ENCODE measurements at regions not wholly inside any gene's neighbourhood (a gene's known extent, or its start where the extent isn't known, plus 50 kb on each side); places are given as distances from the start of the nearest gene placed in this dataset.
A peak's percentile ranks its signal among the peaks of the same experiment; 100 is the strongest.
"Not testable (repeated sequence)": the region's sequence is repeated elsewhere in the genome, so short reads cannot be mapped to it uniquely, and the experiment has no call there.

DNA sequence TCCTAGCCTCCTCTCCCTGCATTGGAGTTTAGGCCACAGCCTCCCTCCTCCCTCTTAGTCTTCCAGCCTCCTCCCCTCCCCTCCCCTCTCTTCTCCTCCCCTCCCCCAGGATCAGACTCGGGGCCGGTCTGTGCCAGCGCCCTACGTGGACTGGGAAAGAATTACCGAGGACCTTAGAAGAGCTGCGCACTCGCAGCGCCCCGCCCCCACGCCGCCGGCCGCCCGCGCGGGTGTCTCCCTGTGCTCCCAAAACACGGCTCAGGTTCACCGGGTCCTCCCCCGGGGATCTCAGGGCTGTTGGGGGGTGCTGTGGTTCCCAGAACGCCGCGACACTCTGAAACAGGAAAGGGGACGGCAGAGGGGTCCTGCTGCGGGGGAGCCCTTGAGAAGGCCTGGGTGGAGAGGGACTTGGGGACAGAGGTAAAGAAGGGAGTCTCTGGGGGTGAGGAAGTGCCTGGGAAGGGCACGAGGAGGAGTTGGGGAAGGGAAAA, 122.3 kb upstream of the TBL1X start:
- peak in 1 of 2 donors; percentile 41 for DNase-seq (ENCODE audit: low read depth in 2 of 2)

DNA sequence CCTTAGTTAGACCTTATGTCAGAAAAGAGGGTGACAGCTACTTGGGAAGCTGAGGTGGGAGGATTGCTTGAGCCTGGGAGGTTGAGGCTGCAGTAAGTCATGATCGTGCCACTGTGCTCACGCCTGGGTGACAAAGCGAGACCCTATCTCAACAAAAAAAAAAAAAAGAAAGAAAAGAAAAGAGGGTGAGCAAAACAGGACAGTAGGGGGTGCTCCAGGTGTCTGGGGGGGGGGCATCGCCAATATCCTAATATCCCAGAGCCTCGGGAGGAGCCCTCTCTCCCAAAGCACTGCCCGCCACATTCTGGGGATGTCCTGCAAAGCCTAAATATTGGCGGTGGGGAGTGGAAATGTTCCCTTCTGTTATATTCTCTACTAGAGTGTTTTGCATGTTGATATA, 120.9 kb upstream of the TBL1X start:
- no peak for DNase-seq (ENCODE audit: low read depth in 2 of 2)

DNA sequence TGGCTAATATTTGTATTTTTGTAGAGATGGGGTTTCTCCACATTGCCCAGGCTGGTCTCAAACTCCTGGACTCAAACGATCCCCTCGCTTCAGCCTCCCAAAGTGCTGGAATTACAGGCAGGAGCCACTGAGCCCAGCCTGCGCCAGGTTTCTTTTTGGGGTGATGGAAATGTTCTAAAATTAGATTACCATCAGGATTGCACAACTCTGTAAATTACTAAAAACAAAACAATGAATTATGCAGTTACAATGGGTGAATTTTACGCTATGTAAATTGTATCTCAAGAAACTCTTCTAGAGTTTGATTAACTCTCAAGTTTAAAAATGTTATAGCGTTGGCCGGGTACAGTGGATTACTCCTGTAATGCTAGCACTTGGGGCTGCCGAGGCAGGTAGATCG, 118.9 kb upstream of the TBL1X start:
- DNase-seq (ENCODE audit: low read depth in 2 of 2) = no peak

DNA sequence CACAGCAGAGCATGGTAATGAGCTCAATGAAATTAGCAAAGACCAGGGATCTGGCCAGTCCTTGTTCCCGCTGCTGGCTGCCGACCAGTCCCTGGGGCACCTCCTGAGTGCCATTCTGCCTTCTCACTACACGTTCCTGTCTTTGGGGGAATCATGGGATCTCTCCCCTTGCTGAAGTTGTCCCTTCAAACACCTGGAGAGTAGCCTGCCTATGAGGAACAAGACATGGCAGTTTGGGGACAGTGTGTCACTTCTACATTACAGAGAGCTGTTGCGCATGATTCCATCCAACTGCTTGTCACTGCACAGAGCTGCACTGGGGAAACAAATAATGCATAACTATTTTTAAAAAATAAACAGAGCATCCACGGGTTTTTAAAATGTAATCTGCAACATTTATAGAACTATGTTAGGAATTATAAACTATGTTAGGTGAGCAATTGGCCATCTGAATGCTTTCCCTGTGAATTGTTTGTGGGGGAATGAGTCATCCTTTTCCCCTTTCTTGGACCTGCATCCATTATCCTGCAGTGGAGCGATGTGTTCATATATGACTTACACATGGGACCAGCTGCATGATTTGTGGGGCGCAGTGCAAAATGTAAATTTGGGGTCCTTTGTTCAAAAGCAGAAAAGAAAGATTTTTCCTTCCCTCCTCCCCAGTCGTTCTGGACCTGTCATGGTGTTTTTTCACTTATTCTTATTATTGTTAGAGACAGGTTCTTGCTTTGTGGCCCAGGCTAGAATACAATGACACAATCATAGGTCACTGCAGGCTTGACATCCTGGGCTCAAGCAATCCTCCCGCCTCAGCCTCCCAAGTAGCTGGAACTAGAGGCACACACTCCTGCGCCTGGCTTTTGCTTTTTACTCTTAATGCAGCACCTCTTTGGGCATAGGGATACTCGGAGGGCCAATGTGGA, 115.0 kb upstream of the TBL1X start:
- no peak for DNase-seq (ENCODE audit: low read depth in 2 of 2)

DNA sequence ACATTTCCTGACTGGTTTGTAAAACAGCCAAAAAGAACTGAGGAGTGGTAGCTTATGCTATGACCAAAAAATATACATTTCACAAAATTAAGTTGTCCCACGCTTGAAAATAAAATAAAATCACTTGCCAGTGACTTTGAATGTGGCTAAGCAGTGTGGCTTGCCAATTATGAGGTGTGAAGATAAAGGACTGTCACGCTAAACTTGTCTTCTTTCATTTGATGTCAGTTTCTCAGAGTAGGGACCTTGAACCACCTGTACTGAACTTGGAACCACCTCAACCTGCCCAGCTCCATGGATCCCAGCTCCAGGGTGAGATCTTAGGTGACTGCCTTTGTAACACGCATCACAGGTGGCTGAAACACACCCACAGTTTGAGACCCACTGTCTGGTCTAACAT, 113.7 kb upstream of the TBL1X start:
- DNase-seq (ENCODE audit: low read depth in 2 of 2) = no peak

DNA sequence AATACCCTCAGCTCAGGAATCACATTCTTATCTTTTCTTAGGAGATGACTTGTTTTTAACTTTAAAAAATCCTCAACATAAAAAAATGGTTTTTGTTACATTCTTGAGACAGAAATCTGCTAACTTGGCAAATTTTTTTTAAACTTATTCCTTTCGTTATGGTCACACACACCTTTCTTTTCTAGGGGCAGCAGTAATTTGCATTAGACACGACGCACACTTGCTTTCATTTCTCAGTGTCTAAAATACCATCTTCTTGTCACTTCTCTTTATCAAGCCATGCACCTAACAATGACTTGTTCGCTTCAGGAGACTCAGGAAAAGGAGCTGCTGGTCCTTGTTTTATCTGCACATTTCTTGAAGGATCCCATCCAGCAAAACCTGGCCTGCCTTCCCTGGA, 112.6 kb upstream of the TBL1X start:
- DNase-seq (ENCODE audit: low read depth in 2 of 2) = no peak

- DNase-seq (ENCODE audit: low read depth in 2 of 2) = peak in 1 of 2 donors; percentile 29
Measured at GRCh38 chrX:9352694-9353411, 112.0 kb upstream of the TBL1X start.

GRCh38 chrX:9354918-9355317, 109.9 kb upstream of the TBL1X start:
- no peak for DNase-seq (ENCODE audit: low read depth in 2 of 2)

- no peak for DNase-seq (ENCODE audit: low read depth in 2 of 2)
Measured at GRCh38 chrX:9355739-9356138, 109.1 kb upstream of the TBL1X start.

GRCh38 chrX:9356846-9357245, 108.0 kb upstream of the TBL1X start:
- DNase-seq (ENCODE audit: low read depth in 2 of 2) = no peak

DNA sequence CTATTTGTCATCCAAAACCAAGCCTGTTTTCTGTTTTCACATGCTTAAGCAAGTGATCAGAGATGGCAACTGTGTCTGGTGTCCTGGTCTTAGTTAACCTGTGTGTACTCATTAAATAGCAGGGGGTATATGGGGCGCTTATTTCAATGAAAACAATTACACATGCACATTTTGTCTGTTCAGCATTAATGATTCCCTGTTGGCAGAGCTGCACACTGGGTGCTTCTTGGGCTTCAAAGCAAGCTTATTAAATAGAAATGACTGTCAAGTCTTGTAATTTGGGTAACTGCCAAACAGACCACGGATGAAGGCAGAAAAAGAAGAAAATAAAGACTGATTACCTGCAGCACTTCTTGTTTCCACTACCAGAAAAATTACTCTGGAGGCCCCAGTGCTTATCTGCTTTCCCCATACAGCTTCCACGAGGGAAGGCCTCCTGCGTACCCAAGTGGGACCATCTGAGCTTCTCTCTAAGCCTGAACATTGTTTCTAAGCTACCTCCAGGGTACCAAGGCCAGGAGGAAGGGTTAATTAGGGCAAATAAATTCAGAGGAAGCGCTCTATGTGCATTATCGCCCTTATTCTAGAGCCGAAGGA, 107.2 kb upstream of the TBL1X start:
- no peak for DNase-seq (ENCODE audit: low read depth in 2 of 2)

- no peak for DNase-seq (ENCODE audit: low read depth in 2 of 2)
Measured at GRCh38 chrX:9362363-9362928, 102.4 kb upstream of the TBL1X start.

GRCh38 chrX:9367421-9367820, 97.4 kb upstream of the TBL1X start:
- DNase-seq (ENCODE audit: low read depth in 2 of 2) = no peak

DNA sequence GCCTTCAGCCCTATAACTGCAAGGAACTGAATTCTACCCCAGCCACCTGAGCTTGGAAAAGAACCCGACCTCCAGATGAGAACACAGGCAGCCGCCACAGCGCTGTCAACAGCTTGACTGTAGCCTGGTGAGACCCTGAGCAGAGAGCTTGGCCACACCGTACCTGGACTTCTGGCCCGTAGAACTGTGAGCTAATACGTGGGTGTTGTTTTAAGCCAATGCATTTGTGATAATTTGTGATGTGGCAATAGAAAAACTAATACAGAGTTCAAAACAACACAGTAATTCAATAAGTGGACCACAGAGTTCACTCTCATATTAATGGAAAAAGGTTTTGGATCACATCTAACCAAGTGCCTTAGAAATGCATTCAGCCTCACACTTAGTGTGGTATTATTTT, 96.6 kb upstream of the TBL1X start:
- no peak for DNase-seq (ENCODE audit: low read depth in 2 of 2)

DNA sequence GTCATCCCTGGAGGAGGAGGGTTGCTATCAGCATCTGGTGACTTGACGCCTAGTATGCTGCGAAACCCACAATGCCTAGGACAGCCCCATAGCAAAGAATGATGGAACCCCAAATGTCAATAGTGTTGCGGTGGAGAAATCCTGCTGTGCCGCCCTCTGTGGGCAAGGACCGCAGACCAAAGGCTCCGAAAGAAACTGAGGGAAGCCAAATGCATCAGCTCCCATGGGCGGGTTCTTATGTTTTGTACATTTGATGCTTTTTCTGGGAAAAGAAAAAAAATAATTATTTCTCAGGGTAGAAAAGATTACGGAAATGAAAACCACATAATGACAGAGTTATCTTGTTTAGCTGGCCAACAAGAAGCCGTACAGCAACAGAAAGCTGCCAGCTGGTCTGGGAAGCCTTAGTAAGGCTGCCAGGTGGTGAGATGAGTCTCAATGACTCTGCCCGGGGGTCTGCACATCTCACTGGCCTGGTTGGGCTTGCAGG, 95.0 kb upstream of the TBL1X start:
- no peak for DNase-seq (ENCODE audit: low read depth in 2 of 2)

GRCh38 chrX:9370893-9371292, 94.0 kb upstream of the TBL1X start:
- no peak for DNase-seq (ENCODE audit: low read depth in 2 of 2)

- DNase-seq (ENCODE audit: low read depth in 2 of 2) = no peak
Measured at GRCh38 chrX:9372866-9373265, 92.0 kb upstream of the TBL1X start.

- no peak for DNase-seq (ENCODE audit: low read depth in 2 of 2)
Measured at GRCh38 chrX:9373789-9374188, 91.1 kb upstream of the TBL1X start.

DNA sequence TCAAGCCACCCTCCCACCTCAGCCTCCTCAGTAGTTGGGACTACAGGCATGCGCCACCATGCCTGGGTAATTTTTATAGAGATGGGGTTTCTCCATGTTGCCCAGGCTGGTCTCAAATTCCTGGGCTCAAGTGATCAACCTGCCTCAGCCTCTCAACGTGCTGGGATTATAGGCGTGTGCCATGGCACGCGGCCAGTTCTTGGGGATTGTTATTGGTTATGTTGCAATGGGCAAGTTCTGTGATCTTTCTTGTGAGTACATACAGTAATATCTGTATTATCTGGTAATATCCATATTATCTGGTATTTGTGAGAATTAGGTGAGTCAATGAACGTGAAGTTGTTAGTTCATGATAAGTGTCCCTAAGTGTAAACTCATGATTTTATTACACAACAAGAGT, 90.3 kb upstream of the TBL1X start:
- no peak for DNase-seq (ENCODE audit: low read depth in 2 of 2)

DNA sequence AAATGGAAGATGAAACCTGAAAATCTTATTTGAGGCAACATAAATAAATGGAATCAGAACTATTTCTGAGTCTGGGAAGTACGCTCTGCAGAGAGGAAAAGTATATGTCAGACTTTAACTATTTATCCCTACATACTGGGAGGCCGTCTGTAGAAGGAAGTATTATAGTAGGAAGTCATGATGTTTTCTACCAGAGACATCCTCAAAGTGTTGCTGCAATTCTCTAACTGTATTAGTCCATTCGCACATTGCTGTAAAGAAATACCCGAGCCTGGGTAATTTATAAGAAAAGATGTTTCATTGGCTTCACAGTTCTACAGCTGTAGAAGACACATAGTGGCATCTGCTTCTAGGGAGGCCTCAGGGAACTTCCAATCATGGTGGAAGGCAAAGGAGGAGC, 88.7 kb upstream of the TBL1X start:
- DNase-seq (ENCODE audit: low read depth in 2 of 2) = no peak

DNA sequence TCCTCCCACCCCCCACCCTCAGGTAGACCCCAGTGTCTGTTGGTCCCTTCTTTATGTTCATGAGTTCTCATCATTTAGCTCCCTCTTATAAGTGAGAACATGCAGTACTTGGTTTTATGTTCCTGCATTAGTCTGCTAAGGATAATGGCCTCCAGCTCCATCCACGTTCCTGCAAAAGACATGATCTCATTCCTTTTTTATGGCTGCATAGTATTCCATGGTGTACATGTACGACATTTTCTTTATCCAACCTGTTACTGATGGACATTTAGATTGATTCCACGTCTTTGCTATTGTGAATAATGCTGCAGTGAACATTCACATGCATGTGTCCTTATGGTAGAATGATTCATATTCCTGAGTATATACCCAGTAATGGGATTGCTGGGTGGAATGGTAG, 87.6 kb upstream of the TBL1X start:
- DNase-seq (ENCODE audit: low read depth in 2 of 2) = not testable (repeated sequence)
